HCEC 1CT (cell line): ENCODE measurements at regions not wholly inside any gene's neighbourhood (a gene's known extent, or its start where the extent isn't known, plus 50 kb on each side); places are given as distances from the start of the nearest gene placed in this dataset.

Source experiments
- DNase-seq: peaks from one replicate; pipeline ENCODE4 v3.0.0-alpha.2; 2017

- DNase-seq = no peak
Observed at GRCh38 chr12:125272383-125272933, 207.2 kb downstream of the AACS start.

- DNase-seq = no peak
Observed at GRCh38 chr12:125276567-125276966, 211.3 kb downstream of the AACS start.

GRCh38 chr12:125280482-125281377 lies 215.5 kb downstream of the AACS start:
- no peak for DNase-seq

- no peak for DNase-seq
Observed at GRCh38 chr12:125282921-125283320, 217.7 kb downstream of the AACS start.

GRCh38 chr12:125283521-125283920 lies 218.3 kb downstream of the AACS start:
- no peak for DNase-seq

DNA sequence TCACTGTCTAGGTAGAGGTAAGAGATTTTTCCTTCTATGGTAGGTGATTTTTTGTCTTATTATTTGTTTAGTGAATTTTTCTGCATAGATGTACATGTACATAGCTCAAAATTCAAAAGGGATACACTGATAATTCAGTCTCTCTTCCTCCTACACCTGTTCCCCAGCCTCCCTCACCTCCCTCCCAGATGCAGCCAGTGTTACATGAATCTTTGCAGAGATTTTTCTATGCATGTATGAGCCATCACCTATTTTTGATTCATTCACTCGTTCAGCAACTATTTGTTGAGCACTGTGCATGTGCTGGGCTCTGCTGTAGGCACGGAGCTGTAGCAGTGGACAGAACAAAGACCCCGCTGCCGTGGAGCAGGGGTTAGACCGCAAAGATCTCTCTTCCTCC lies 218.9 kb downstream of the AACS start:
- no peak for DNase-seq

GRCh38 chr12:125284945-125285685 lies 219.9 kb downstream of the AACS start:
- DNase-seq = no peak

DNA sequence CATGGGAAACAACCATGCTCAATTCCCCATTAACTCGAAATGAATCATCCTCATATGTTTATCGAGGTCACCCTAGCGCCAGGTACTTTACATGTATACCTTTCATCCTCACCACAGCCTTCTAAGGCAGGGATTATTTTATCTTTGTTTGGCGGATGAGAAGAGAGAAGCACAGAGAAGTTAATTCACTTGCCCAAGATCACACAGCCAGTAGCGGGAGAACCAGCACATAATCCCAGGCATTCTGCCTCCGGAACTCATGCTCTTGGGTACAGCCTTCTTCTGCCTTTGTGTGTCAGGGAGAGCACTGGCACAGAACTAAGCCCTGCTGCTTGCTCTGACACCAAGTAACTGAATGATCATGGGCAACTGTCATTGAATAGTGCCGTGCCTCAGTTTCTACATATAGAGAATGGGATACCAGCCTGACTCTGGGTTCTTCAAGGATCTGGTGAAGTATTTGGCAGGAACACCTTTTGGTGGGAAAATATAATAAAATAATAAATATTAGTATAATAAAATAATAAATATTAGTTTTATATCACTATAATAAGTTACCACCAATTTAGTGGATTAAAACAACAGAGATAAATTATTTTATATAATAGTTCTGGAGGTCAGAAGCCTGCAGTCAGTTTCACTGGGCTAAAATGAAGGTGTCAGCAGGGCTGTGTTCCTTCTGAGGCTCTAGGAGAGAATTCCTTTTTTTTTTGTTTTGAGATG lies 220.9 kb downstream of the AACS start:
- no peak for DNase-seq

- DNase-seq = no peak
Observed at GRCh38 chr12:125287155-125287847, 222.1 kb downstream of the AACS start.

DNA sequence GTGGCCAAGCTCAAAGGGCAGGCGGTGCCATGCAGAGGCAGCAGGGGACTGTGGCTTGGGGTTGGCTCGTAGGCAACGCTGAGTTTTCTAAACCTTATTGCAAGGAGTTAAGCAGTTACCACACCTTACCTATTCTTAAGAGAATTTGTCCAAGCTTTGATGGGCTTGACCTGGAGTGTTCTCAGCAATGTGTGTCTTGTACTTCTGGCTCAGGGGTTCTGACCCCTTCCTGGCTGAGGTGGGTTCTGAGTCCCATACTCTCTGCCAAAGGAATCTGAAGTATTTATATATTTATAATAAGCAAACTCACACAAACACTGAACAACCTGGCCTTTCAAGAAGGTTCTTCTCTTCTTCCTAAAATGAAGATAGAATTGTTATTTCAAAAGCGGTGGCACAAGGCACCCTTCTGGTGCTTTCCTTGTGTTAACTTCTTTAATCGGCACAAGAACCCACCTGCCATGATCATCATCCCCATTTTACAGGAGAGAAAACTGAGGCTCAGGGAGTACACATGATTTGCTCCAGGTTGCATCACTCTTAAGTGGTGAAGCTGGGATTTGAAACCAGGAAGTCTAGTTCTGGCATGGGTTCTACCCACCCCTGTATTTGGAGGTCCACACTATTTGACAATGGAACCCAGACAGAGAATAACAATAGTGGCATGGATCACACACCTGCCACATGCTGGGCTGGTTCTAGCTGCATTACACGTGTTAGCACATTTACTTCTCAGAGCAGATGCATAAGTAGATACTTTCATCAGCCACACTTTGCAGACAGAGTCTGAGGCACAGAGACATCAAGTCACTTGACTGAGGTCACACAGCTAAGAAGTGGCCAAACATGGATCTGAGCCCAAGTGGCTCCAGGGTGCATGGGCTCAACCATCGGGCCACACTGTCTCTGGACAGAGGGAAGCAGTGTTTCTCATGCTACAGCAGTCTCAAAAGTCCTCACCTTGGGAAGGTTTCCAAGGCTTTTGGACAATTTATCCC lies 224.0 kb downstream of the AACS start:
- DNase-seq = no peak

GRCh38 chr12:125289970-125290369 lies 224.7 kb downstream of the AACS start:
- DNase-seq = no peak

- DNase-seq = no peak
Observed at GRCh38 chr12:125292700-125293099, 227.5 kb downstream of the AACS start.

DNA sequence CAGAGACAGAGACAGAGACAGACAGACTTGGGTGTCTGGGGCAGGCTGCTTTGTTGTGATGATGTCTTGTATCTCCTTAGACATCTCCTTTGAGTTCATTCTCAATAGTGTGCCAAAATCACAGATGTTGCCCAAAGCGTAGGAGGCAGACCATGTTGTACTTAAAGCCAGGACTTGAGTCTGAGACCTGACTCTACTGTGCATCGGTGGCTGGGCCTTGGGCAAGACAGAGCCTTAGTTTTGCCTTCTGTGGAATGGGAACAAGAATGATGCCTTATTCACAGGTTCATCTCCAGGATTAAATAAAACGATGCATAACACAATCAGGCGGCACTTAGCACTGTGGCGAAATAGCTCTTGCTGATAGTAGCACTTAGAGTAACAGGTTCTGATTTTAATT lies 230.3 kb downstream of the AACS start:
- DNase-seq = no peak

DNA sequence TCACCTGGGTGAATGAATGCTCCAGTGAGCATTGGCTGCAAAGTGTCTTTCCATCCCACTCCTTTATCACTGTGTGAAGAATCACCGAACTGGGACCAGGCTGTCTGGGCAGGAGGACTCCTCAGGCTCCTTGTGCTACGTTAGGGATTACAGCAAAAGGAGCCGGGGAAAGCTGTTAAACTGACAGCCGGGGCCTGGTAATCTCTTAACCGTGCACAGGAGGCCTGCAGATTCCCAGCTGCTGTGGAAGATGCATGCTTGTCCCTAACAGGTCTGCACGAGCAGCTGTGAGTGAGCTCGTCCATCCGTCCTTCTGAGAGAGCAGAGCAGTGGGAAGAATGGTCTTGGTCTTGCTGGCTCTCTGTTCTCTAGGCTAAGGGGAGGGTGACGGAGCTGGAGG lies 231.5 kb downstream of the AACS start:
- no peak for DNase-seq

GRCh38 chr12:125299840-125300239 lies 234.6 kb downstream of the AACS start:
- no peak for DNase-seq

DNA sequence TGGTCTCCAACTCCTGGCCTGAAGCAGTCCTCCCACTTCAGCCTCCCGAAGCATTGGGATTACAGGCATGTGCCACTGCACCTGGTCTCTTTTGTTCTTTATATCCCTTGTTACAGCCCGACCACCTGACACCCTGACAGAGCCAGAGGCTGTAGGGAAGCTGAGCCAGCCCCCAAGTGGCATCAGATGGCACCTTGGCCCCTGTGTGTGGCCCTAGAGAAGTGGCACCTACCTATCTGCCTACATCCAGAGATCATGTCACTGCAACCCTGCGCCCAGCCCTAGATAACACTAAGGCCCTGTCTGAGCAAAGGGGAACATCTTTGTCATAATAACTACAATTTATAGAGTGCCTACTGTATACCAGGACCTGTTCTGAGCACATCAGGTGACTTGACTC lies 235.0 kb downstream of the AACS start:
- DNase-seq = no peak

DNA sequence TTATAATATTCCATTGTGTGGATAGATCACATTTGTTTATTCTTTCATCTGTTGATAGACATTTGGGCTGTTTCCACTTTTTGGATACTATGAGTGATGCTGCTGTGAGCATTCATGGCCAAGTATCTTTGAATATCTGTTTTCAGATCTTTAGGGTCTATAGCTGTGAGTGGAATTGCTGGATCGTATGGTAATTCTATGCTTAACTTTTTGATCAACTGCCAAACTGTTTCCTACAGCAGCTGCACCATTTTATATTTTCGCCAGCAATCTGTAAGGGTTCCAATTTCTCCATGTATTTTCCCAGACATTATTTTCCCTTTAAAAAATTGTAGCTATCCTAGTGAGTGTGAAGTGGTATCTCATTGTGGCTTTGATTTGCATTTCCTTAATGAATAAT lies 238.1 kb downstream of the AACS start:
- DNase-seq = no peak

GRCh38 chr12:125304029-125304428 lies 238.8 kb downstream of the AACS start:
- DNase-seq = no peak

DNA sequence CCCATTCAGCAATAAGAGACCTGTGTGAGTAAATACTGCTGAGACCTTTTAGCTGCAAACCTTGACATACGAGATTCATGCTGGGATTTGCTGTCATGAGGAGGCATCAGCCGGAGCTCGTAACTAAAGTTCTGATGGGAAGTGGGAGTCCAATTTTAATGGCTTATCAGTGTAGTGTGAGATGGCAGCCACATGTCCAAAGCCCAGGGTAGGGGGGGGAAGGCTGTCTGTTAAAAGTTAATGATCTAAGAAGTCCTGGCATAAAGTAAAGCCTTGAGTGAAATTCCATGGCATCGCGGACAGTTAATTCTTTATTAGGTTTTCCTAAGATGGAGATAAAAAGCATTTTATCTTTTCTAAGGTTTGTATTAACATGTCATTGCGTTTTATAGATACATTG lies 240.0 kb downstream of the AACS start:
- no peak for DNase-seq

DNA sequence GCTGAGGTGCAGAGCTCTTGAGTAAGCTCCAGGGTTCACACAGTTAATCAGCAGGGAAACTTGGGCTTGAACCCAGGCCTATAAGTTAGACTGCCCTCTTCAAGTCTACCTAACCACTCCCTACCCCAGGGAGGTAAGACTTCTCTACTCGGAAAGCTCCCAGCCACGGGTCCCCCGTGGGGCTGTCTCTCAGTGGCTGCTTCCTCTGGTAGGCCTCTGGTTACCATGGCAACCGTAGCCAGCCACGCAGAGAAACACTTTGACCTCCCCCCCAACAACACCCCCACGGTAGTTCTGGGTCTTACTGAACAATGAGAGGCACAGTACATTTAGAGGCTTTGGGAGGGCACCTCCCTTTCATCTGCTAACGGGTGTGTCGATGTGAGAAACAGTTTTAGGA lies 245.2 kb downstream of the AACS start:
- no peak for DNase-seq

DNA sequence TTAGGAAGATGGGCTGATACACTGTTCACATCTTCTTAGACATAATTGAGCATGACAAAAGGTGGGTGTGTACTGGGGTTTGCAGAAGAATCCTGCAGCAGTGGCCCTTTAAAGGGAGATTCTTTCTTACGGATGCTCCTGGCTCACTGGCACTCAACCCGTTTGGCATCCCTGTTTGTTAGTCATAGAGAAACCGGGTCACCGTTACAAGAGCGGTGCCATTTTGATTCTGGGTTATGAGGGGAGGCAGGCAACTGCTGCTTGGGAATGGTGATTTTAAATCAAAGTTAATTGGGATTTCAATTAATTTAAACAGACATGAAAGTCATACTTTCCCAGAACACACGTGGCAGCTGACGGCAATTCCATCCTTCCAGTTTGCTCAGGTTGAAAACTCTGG lies 245.8 kb downstream of the AACS start:
- no peak for DNase-seq
